Left colon (tissue), 2 donors: ENCODE measurements at regions not wholly inside any gene's neighbourhood (a gene's known extent, or its start where the extent isn't known, plus 50 kb on each side); places are given as distances from the start of the nearest gene placed in this dataset.

Experiments used
- ATAC-seq: fragments of 200-7000 bp; cut with Tn5 transposase; one replicate; pipeline ENCODE4 v1.9.1; 2020; ENCODE audit warnings: mild to moderate bottlenecking, moderate library complexity
- DNase-seq, 2 donors: peaks; one replicate each; pipeline ENCODE4 v3.0.0-alpha.2; 2020
- intact Hi-C, 2 donors: fragments of 100-400 bp; cut with DNase I in 1 of 2; cut with micrococcal nuclease in 1 of 2; formaldehyde crosslinking; loops; one replicate each; pipeline versions ENCODE4 v1.11.2 to v1.14.0; 2022; cut with DNase I, micrococcal nuclease
- donor health status: DM: no; HTN: no; CAD: no.
- donor health status: DM: yes; HTN: yes; CAD: no.

DNA sequence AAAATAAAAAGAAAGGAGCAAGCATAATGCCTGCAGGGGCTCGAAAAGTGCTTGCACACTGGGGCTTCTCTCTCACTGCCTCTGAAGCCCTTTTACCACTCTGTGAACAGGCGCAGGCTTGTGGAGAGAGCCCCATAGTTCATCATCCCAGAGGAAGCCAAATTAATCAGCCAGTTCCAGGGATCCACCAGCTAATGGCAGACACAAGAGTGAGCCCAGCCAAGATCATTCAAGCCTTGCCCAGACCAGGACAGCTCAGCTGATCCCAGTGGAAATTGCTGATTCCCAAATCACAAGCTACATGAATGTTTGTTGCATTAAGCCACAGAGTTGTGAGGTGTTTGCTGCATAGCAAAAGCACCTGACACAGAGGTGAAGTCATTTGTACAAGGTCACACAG lies 135.3 kb downstream of the CHST1 start:
- intact Hi-C loops: no loop called here
- DNase-seq: no peak
- no peak for ATAC-seq

DNA sequence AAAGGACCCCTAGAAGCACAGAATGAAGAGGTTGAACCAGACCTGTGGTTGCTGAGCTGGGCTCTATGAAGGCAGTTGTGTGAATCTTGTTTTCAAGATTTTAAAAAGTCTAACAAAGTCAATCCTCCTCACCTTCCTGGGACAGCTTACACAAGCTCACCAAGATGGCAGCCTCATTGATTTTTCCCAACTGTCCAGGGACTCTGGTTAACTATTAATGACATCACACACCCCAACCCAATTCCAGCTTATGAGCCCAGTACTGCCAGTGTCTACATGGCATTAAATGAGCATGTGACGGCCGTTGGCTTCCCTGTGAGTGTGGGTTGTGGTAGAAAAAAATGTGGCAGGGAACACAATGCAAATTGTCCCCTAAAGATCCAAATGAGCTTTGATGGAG lies 137.0 kb downstream of the CHST1 start:
- intact Hi-C loops: no loop called here
- ATAC-seq (no peak), DNase-seq (no peak)

DNA sequence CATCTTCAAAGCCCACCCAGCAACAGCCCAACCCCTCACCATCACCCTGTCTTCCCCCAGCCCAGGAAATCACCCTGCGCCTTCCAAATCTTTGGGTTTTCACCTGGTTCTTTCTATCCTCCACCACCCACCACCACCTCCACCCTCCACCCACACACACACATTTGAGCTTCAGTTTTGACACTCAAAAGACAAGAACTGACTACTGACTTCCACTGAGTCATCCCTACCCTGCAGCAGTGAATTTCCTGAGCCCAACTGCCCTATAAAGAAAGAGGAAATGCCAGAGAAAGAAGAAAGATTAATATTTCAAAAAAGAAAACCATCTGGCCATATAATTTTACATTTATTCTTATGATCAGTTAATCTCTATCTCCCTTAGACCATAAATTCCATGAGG lies 137.5 kb downstream of the CHST1 start:
- no peak for ATAC-seq
- intact Hi-C loops: no loop called here
- DNase-seq: no peak

DNA sequence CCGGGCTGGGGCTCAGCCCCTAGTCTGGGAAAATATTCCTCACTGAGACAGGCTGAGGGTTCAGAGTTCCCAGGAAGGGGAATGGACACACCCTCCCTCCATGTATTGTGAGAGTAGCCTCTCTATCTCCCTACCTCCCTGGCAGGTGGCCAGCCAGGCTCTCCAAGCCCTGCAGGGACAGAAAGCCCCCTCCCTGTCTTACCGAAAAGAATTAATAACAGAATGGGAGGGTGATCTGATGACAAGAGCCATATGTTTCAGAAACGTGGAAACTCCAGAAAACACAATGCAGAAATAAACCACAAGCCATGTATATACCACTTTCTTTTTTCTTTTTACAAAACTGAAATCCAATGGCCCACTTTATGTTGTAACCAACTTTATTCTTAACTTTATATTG lies 140.0 kb downstream of the CHST1 start:
- intact Hi-C loops: no loop called here
- DNase-seq (no peak), ATAC-seq (no peak)

DNA sequence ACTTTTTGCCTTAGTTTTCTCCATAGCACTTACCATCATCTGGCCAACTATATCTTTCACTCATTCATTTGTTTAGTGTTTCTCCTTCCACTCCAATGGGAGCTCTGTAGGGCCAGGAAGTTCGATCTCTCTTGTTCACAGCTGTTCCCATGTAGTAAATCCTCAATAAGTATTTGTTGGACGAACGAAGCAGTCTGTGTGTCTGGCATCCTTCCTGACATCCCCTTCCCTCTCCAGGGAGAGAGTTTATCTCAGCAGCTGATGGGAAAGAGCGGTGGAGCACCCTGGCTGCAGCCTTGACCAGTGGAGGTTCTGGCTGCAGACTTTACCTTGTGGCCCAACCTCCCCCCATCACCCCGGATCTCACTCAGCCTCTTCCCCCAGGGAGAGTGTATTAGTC lies 141.7 kb downstream of the CHST1 start:
- intact Hi-C loops: no loop called here
- ATAC-seq: no peak
- no peak for DNase-seq

DNA sequence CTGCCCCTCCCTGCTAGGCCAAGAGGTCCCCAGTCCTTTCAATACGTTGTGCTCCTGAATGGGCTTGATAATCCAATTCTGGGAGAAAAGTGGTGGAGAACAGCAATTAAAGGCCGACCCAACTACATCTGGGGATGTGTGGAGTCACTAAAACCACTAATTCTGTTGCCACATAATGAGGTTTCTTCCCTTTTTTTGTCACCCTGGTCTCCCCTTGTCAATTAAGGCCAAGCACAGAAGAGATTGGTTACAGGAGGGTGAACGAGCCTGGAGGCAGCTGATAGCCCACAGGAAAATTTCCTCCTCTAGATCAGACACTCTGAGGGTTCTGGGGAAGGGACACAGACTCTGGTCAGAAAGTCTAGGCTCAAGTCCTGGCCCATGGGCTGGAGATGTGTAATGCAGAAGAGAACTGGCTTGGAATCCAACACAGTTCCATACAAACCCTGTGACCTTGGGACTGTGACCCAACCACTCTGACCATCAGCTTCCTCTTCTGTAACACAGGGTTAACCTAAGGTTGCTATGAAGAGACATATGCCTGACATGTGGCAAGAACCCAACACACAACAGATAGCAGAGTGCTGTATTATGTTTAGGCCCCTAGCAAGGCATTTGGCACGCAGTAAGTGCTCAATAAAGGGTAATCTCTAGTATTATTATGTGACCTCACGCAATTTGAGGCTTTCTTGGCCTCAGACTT lies 146.4 kb downstream of the CHST1 start:
- intact Hi-C loops: no loop called here
- no peak for ATAC-seq
- no peak for DNase-seq

DNA sequence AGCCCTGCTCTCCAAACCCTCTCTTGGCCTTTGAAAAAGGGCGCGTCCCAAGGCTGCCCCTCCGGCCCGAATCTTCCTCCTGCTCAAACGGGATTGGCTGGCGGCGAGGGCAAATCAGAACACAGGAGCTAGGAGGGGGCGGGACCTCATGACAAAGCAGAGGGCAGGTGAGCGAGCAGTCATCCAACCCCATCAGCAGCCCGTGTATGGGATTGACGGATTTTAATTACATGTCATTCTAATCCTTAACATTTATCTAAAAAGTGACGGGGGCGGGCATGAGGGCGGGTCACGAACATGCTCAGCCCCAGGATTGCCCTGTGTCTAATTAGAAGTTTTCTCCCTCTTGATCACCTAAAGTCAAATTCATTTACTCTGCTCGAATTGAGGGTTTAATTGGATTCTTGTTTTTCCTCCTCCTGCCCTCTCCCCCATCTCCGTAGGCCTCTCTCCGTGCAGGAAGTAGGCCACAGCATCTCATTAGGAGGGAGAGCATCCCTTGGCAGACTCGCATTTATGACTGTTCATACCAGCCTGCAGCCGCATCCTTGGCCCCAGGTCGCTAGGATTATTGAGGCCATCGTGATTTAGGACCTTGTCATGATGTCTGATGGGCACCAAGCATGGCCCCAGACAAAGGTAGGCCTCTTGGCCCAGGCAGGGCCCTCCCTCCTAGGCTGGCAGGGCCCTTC lies 147.1 kb downstream of the CHST1 start:
- intact Hi-C loops: no loop called here
- ATAC-seq (no peak), DNase-seq (no peak)

DNA sequence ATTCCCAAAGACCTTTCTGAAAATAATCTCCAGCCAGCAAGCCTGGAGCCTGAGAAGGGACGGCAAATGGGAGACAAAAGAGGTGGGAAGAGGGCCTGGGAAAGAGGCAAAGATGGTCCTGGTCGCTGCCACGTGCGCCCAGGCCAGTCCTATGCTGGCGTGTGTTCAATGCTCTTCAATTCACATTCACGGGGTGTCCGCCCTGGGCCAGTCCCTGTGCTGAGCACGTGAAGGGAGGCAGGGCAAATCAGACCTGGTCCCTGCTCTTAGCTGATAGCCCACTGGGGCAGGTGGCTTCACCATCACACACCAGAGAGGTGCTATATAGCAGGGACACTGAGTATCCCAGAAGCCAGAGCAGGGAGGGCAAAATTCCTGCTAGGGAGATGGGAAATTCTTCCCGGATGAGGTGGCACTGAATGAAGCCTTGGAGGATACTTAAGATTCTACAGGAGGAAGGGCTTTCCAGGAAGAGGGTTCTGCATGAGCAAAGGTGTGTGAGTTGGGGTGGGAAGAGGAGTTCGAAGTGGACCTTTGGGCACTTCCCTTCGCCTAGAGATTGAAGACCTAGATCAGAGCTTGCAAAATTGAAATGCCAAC lies 148.2 kb downstream of the CHST1 start:
- DNase-seq: no peak

DNA sequence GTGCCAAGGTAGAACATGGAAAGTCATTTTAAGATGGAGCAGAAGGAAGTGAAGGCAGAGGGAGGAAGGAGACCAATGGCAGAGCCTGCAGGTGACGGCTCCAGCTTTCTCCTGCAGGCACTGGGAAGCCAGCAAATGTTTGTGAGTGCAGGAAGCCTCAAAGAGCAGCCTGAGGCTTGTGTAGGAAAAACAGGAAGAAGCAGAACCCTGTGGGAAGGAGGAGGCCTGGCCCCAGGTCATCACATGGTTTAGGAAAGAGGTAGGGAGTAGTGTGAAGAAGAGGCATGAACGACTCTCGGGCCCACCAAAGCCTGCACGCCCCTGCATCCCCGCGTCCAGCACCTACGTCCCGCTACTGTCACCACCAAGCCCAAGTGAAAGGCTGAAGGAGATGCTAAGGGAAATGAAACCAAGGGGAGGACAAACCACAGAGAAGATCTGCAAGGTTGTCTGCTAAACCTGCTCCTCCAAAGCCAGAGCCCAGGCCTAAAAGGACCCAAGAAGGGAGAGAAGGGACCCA lies 151.5 kb downstream of the CHST1 start:
- DNase-seq (no peak), ATAC-seq (no peak)
- intact Hi-C loops: no loop called here

More for the DNA sequence above, 148.2 kb downstream of the CHST1 start:
- no peak for ATAC-seq
- intact Hi-C loops: no loop called here

DNA sequence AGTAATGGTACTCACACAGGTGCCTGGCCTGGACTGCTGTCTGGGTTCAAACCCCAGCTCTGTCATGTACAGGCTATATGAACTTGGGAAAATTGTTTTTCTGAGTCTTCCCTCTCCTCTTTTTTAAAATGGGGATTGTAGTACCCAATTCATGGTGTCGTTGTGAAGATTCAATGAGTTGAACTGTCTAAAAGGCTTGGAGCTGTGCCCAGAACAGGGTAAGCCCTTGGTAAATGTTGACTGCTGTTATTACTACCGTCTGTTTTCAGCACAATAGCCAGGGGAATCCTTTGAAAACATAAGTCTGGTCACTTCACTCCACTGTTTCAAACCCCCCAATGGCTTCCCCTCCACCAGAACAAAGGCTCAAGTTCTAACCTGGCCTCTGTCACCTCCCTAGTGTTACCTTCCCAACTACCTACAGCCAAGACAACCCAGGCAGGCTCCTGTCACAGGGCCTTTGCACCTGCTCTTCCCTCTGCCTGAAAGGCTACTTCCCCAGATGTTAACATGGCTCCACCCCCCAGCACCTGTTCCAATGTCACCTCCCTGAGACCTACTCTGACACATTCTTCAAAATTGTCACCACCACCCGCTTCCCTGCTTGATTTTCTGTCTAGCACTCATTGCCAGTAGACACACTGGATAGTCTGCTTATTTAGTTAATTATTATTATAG lies 152.8 kb downstream of the CHST1 start:
- no peak for ATAC-seq

DNA sequence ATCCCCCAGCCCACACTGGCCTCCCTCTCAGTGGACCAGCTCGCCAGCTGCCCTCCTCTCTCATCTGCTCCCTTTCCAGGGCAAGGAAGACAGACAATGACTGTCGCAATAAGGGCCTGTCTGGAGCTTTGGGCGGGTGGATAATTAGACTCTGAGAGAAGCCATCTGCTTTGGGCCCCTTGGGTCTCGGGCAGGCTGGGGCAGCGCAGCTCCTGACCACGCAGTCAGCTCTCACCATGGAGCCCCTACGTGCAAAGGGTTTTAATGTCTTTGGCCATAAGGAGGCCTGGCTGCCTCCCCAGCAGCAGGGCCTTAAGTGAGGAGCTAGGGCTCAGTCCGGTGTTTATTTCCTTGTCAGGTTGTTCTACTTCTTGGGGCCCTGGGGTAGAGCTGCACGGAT lies 153.9 kb downstream of the CHST1 start:
- intact Hi-C loops: no loop called here
- no peak for DNase-seq
- ATAC-seq: no peak

More for the DNA sequence above, 152.8 kb downstream of the CHST1 start:
- no peak for DNase-seq
- intact Hi-C loops: no loop called here

DNA sequence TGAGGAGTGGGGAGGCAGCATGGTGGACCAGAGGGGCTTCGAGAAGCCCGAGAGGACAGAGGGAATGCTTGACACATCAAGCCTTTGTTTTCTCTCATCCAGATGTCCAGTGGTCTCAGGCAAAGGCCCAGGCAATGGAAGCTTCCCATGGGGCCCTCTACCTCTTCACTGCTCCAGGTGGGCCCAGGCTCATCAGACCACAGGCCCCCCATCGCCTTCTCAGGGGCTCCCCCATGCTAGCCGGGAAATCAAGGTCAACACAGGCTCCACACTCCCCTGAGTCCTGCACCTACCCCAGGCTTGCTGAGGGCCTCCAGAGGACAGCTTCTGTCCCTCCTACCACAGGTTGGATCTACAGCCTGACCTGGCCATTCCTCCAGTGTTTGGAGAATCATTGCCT lies 157.5 kb downstream of the CHST1 start:
- intact Hi-C loops: no loop called here
- no peak for ATAC-seq
- no peak for DNase-seq

DNA sequence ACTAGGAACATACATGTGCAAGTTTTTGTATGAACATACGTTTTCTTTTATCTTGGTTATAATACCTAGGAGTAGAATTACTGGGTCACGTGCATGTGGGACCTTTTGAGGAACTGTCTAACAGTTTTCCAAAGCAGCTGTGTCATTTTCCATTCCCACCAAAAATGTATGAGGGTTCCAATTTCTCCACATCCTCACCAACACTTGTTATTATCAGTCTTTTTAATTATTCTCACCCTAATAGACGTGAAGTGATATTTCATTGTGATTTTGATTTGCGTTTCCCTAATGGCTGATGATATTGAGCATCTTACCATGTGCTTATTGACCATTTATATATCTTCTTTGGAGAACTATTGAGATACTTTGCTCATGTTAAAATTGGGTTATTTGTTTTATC lies 162.1 kb downstream of the CHST1 start:
- intact Hi-C loops: no loop called here
- no peak for ATAC-seq
- DNase-seq: no peak

DNA sequence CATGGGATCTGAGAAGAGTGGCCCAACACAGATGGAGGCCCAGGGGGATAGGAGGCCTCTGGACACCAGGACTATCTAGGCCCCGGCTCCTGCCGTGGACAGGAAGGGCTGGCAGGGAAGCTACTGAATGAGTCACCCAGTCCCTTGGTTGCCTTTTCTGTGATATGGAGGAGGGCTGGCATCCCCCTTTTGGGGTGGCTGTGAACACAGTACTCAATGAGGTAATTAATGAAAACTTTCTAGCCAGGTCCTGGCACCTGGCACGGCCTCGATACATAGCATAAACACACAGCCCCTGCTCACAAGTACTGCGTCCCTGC lies 163.2 kb downstream of the CHST1 start:
- ATAC-seq (no peak), DNase-seq (no peak)
- intact Hi-C loops: no loop called here

DNA sequence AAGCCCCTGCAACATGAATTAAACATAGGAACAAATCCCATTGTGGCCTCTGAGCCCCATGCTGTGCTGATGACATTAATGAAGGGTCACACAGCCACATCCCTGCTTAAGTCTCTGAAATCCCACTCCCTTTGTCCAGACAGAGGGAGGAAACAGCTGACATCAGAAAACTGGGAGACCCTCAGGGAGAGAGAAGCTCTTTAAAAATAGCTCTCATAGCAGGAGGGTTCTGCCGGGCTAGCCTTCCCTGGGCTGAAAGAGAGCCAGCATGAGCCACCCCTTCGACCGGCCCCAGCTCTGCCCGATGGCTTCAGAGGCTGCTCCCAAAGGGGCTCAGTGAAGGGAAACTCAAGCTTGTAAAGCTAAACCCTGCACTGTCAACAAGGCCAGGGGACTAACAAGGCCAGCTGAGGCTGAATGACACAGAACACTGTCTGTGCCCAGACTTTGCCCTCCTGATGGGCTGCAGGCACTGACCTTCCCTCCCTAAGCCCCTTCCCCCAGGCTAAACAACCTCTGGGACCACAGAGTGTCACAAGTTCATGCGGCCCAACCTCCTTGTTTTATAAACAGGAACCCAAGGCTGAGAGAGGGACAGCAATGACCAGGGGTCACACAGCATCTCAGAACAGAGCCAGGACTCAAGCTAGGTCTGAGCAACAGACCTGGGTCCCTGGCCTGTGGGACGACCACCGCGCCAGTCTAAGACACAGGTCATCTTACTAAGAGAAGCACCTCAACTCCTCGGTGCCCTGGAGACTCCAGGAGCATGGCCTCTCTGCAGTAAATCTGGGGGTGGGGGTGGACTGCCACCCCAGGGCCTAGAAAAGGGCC lies 163.8 kb downstream of the CHST1 start:
- DNase-seq (no peak), ATAC-seq (no peak)
- intact Hi-C loops: no loop called here

DNA sequence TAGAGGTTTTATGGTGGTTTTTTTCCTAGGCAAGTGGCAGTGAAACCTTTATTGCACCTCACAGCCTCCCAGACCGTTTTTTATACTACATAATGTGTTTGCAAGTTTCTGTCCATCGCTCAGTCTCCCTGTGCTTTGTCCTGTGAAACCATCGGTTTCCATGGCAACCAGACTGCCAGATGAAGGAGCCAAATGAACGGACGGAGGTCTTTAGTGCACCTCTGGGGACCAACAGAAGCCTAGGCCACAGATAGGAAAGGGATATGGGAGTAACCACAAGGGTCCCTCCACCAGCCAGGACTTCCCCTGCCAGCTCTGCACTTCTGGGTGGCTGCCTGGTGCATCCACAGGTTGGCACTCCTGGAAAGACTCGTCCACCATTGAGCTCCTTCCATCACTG lies 165.0 kb downstream of the CHST1 start:
- intact Hi-C loops: no loop called here
- ATAC-seq (no peak), DNase-seq (no peak)

DNA sequence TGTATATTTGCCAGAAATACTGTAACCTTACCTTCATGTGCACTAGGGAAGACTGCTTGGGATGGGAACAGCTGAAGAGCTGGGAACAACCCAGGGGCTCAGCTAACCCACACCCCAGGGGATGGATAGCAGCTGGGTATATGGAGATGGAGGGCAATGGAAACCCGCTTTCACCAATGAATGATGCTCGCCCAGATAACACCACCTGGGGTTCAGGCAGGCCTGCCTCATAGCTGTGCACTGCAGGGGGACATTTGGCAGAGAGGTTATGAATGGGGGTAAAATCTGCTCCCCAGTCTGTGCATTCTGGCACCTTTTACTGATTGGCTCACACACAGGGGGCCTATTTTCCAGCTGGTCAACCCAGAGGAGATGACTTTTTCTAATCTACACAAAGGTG lies 170.7 kb downstream of the CHST1 start:
- intact Hi-C loops: no loop called here
- ATAC-seq (no peak), DNase-seq (no peak)

DNA sequence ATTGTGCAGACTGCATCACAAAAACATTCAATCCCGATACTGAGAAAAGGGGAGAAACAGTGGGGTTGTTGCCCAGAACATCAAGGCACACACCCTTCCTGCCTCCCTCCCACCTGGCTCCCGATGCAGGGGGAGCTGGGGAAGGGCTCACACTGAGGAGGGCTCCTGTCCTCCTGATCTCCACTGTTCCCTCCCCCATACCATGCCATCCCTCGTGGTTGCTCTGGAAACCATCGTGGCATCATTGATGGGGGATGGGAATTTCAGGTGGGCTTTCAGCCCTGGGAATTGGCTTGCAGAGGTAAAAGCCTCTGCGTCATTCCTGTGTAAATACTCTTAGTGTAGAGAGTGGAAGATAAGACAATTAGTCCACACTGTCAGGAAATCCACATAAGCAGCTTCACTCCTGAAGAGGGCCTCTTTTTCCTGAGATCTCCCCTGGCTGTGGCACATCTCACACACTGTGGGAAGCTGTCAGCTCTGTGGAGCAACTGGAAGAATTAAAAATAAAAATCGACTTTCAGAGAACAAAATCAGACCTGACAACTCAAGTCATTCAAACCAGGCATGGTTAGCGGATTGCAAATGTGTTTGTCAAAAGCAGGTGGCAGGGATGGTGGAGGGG lies 176.0 kb downstream of the CHST1 start:
- ATAC-seq (no peak), DNase-seq (no peak)
- intact Hi-C loops: no loop called here

DNA sequence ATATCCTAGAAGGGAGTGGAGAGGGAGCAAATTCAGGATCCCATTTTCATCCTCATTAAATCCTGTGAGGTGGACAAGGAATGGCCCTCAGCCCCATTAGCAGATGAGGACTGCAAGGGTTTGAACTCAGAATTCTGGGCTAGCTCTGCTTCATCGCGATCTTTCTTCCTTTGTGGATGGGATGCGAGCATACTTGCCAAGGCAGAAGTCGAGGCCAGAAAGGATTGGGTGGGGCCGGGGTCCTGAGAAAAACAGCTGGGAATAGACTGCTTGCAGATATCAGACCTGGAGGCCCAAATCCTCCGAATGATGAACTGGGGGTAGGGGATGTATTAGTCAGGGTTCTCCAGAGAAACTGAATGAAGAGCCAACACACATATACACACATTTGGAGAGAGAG lies 179.0 kb downstream of the CHST1 start:
- DNase-seq (no peak), ATAC-seq (no peak)
- intact Hi-C loops: no loop called here
